Osteocyte (in vitro differentiated cells): ENCODE measurements at regions not wholly inside any gene's neighbourhood (a gene's known extent, or its start where the extent isn't known, plus 50 kb on each side); places are given as distances from the start of the nearest gene placed in this dataset.

ENCODE experiments used
- DNase-seq: peaks from one replicate; pipeline ENCODE4 v3.0.0; 2021; ENCODE audit warnings: mixed read lengths; ENCODE audit not compliant: unreplicated experiment; ENCODE audit errors: extremely low spot score
- H3K27ac Mint-ChIP-seq: one replicate; pipeline ENCODE4 v1.8.0; 2021; ENCODE audit warnings: mild to moderate bottlenecking, mixed read lengths; ENCODE audit not compliant: unreplicated experiment
- H3K27me3 Mint-ChIP-seq: one replicate; pipeline ENCODE4 v1.8.0; 2021; ENCODE audit warnings: mixed read lengths; ENCODE audit not compliant: unreplicated experiment
- H3K36me3 Mint-ChIP-seq: one replicate; pipeline ENCODE4 v1.8.0; 2021; ENCODE audit warnings: mixed read lengths; ENCODE audit not compliant: unreplicated experiment
- H3K4me1 Mint-ChIP-seq: one replicate; pipeline ENCODE4 v1.8.0; 2021; ENCODE audit warnings: mixed read lengths; ENCODE audit not compliant: unreplicated experiment
- H3K4me3 Mint-ChIP-seq: one replicate; pipeline ENCODE4 v1.8.0; 2021; ENCODE audit warnings: mild to moderate bottlenecking, moderate library complexity, mixed read lengths; ENCODE audit not compliant: unreplicated experiment
- H3K9me3 Mint-ChIP-seq: one replicate; pipeline ENCODE4 v1.8.0; 2021; ENCODE audit warnings: mixed read lengths; ENCODE audit not compliant: unreplicated experiment
- TF ChIP-seq, protein P1 (sequence below): fragments of 200-600 bp; sonication (generic); IDR thresholded peaks from 2 replicates; pipeline ENCODE4 v1.5.0; 2021; ENCODE audit warnings: antibody characterized with exemption, mild to moderate bottlenecking, moderate library complexity

DNA sequence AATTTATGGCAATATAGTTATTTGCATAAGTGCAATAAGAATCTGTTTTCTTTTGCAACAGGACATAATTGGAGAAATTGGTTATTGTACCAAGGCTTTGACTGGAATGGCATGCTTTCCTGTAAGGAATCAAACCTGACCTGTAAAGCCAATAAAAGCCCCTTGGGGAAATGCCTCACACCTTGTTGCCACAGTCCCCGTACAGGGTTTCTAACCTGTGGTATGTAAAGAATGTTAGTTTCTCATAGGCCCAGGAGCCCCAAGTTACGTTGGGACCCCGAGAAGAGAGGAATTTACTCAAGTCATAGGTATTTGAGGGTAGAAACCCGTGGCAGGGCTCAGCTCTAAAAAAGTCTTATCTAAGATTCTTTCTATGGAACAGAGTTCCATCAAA is 441.4 kb downstream of the IGSF11 start:
- no peak for DNase-seq
- Mint-ChIP-seq H3K4me1 (no peaks in the 10 kb centered on the region), H3K27me3 (no peaks in the 10 kb centered on the region), H3K9me3 (peaks cover 9% of the 10 kb centered on the region), H3K27ac (no peak overlapping the region), H3K36me3 (no peaks in the 10 kb centered on the region), H3K4me3 (no peak overlapping the region)
- TF ChIP-seq, protein P1, sequence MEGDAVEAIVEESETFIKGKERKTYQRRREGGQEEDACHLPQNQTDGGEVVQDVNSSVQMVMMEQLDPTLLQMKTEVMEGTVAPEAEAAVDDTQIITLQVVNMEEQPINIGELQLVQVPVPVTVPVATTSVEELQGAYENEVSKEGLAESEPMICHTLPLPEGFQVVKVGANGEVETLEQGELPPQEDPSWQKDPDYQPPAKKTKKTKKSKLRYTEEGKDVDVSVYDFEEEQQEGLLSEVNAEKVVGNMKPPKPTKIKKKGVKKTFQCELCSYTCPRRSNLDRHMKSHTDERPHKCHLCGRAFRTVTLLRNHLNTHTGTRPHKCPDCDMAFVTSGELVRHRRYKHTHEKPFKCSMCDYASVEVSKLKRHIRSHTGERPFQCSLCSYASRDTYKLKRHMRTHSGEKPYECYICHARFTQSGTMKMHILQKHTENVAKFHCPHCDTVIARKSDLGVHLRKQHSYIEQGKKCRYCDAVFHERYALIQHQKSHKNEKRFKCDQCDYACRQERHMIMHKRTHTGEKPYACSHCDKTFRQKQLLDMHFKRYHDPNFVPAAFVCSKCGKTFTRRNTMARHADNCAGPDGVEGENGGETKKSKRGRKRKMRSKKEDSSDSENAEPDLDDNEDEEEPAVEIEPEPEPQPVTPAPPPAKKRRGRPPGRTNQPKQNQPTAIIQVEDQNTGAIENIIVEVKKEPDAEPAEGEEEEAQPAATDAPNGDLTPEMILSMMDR, result no peak

DNA sequence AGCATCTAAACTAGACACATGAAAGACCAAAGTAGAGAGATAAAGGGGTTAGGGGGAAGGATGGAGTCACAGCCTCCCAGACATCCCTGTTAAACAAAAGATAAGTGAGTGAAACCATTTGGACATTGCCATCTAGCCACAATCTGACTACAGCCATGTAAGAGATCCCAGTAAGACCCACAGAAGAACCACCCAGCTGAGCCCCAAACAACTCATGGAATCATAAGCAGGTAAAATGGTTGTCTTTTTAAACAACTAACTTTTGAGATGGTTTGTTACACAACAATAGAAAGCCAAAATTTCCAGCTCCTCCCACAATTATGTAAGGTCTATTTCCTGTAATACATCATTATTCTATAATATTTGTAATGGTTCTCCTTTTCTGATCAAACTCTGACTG is 437.5 kb downstream of the IGSF11 start:
- peaks cover 4% of the 10 kb centered on the region for H3K9me3 Mint-ChIP-seq
- H3K4me1 Mint-ChIP-seq, result no peaks in the 10 kb centered on the region
- H3K36me3 Mint-ChIP-seq, result no peaks in the 10 kb centered on the region
- H3K27ac Mint-ChIP-seq, result no peak overlapping the region
- no peak for DNase-seq
- H3K27me3 Mint-ChIP-seq, result no peaks in the 10 kb centered on the region
- no peak overlapping the region for H3K4me3 Mint-ChIP-seq
- TF ChIP-seq, protein P1, result no peak

DNA sequence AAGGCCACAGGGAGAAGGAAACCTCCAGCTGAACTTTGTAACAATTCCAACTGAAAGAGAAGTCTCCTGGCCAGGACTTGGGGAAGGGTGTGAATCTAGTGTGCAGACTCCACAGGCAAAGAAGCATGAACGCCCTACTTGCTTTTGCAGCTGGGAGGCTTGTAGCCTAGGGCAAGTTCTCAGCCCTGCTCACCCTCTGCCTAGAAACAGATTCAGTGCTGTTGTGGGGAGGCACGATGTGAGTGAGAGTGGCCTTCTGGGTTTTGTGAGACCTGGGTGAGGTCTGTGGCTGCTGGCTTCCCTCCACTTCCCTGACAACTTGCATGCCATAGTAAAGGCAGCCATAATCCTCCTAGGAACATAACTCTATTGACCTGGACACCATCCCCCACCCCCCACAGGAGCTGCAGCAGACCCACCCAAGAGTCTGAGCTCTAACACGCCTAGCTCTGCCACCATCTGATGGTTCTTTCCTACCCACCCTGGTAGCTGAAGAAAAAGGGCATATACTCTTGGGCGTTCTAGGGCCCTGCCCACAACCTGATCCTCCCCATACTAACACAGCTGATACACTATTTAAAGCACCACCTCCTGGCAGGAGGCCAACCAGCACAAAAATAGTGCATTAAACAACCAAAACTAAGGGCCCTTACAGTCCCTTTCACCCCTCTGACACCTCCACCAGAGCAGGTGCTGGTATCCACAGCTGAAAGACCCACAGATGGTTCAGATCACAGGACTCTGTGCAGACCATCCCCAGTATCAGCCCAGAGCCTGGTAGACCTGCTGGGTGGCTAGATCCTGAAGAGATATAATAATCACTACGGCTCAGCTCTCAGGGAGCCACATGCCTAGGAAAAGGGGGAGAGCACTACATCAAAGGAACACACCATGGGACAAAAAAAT is 426.5 kb downstream of the IGSF11 start:
- TF ChIP-seq, protein P1, result no peak
- H3K27me3 Mint-ChIP-seq, result no peaks in the 10 kb centered on the region
- H3K4me1 Mint-ChIP-seq, result no peaks in the 10 kb centered on the region
- H3K9me3 Mint-ChIP-seq, result peaks cover 9% of the 10 kb centered on the region
- no peak for DNase-seq
- no peak overlapping the region for H3K27ac Mint-ChIP-seq
- no peak overlapping the region for H3K4me3 Mint-ChIP-seq
- no peaks in the 10 kb centered on the region for H3K36me3 Mint-ChIP-seq

DNA sequence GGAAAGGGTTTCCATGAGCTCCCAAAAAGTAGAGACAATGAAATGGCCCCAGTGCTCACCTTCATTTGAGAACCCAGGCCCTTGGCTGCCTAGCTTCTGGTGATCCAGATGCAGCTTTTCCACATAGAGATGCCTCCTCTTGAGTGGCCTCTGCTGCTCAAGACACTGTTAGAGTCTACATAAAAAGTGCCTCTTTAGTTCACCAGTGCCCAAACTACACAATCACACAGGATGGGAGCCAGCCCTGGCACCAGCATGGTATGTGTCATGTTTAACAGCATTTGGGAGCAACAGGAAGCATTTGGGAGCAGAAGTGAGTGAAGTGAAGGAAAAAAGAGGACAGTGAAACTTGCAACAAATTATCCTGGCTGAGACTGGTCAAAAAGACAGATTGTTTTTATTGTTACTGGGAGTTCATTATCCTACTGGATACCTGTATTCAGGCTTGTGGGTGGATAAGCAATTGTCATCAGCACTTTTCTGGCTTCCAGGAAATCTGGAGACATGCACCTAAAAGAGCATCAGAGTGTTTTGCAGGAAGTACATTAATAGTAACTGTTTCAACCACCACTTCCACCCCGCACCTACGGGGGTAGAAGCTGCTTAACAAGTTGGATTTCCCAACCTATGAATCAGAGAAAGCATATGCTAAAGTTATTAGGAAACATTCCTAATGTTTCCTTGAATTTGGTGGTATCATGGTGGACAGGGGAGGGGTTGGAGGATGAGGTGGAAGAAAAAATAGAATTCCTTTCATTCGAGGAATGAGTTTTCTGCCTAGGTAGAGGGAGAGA is 416.2 kb downstream of the IGSF11 start:
- no peak for DNase-seq
- no peaks in the 10 kb centered on the region for H3K4me1 Mint-ChIP-seq
- no peak overlapping the region for H3K4me3 Mint-ChIP-seq
- H3K9me3 Mint-ChIP-seq, result no peaks in the 10 kb centered on the region
- TF ChIP-seq, protein P1, result no peak
- no peaks in the 10 kb centered on the region for H3K36me3 Mint-ChIP-seq
- no peak overlapping the region for H3K27ac Mint-ChIP-seq
- H3K27me3 Mint-ChIP-seq, result no peaks in the 10 kb centered on the region

DNA sequence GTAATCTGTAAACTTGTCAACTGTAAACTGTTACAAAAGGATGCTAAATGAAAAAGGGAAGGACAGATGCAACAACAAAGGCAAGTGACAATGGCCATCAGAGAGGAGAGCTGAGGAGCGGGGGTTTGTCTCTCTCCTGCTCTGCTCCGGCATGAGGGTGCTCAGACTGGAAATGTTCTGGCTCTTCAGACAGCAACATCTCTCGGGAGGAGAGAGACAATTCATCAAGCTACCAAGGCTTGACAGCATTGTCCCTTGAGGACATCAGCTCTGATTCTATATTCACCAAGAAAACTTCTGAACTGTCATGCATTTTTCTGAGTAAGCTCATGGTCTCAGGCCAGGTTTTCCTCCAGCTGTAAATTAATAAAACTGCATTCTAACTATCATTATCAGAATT is 408.2 kb downstream of the IGSF11 start:
- Mint-ChIP-seq H3K4me3 (no peak overlapping the region), H3K27ac (no peak overlapping the region), H3K27me3 (peaks cover 3% of the 10 kb centered on the region), H3K9me3 (no peaks in the 10 kb centered on the region), H3K4me1 (peaks cover 2% of the 10 kb centered on the region), H3K36me3 (no peaks in the 10 kb centered on the region)
- no peak for DNase-seq
- TF ChIP-seq, protein P1, result no peak
